Dermis microvascular lymphatic vessel endothelial cell (primary cell): ENCODE measurements at regions not wholly inside any gene's neighbourhood (a gene's known extent, or its start where the extent isn't known, plus 50 kb on each side); places are given as distances from the start of the nearest gene placed in this dataset.
"Not testable (repeated sequence)": the region's sequence is repeated elsewhere in the genome, so short reads cannot be mapped to it uniquely, and the experiment has no call there.

Source experiments
- DNase-seq, 2 donors: peaks; one replicate each; pipeline versions ENCODE4 v3.0.0 to v3.0.0-alpha.2; 2010; ENCODE audit warnings: low read depth in 2 of 2

- no peak for DNase-seq
Observed at GRCh38 chr14:29355846-29356245, 571.8 kb downstream of the PRKD1 start.

- DNase-seq: no peak
Observed at GRCh38 chr14:29360656-29361055, 567.0 kb downstream of the PRKD1 start.

- no peak for DNase-seq
Observed at GRCh38 chr14:29370024-29370423, 557.6 kb downstream of the PRKD1 start.

- peak in 1 of 2 donors; percentile 58 for DNase-seq
Observed at GRCh38 chr14:29376237-29376636, 551.4 kb downstream of the PRKD1 start.

GRCh38 chr14:29380826-29381225, 546.8 kb downstream of the PRKD1 start:
- DNase-seq: no peak

- no peak for DNase-seq
Observed at GRCh38 chr14:29388571-29388970, 539.1 kb downstream of the PRKD1 start.

- DNase-seq: peak in 1 of 2 donors; percentile 1
Observed at GRCh38 chr14:29390081-29390832, 537.4 kb downstream of the PRKD1 start.

GRCh38 chr14:29391231-29391630, 536.4 kb downstream of the PRKD1 start:
- DNase-seq: no peak

GRCh38 chr14:29391801-29392200, 535.8 kb downstream of the PRKD1 start:
- no peak for DNase-seq

- no peak for DNase-seq
Observed at GRCh38 chr14:29392287-29392686, 535.4 kb downstream of the PRKD1 start.

- DNase-seq: no peak
Observed at GRCh38 chr14:29403091-29403490, 524.6 kb downstream of the PRKD1 start.

GRCh38 chr14:29410581-29410980, 517.1 kb downstream of the PRKD1 start:
- DNase-seq: no peak

GRCh38 chr14:29414931-29415330, 512.7 kb downstream of the PRKD1 start:
- not testable (repeated sequence) for DNase-seq

- peak in 1 of 2 donors; percentile 30 for DNase-seq
Observed at GRCh38 chr14:29419736-29420135, 507.9 kb downstream of the PRKD1 start.

GRCh38 chr14:29421156-29421728, 506.4 kb downstream of the PRKD1 start:
- DNase-seq: no peak

GRCh38 chr14:29425705-29426482, 501.8 kb downstream of the PRKD1 start:
- DNase-seq: no peak

- DNase-seq: peak; percentile 11 to 89
Observed at GRCh38 chr14:29442696-29443095, 485.0 kb downstream of the PRKD1 start.

- DNase-seq: no peak
Observed at GRCh38 chr14:29444216-29444615, 483.4 kb downstream of the PRKD1 start.

GRCh38 chr14:29444805-29445204, 482.8 kb downstream of the PRKD1 start:
- no peak for DNase-seq

GRCh38 chr14:29446971-29447370, 480.7 kb downstream of the PRKD1 start:
- DNase-seq: no peak

GRCh38 chr14:29451941-29452340, 475.7 kb downstream of the PRKD1 start:
- no peak for DNase-seq

GRCh38 chr14:29453045-29453444, 474.6 kb downstream of the PRKD1 start:
- no peak for DNase-seq
